ENCODE measurements at regions not wholly inside any gene's neighbourhood (a gene's known extent, or its start where the extent isn't known, plus 50 kb on each side); places are given as distances from the start of the nearest gene placed in this dataset.

- no peak for FAIRE-seq
These were observed 948.3 kb downstream of the SLITRK1 start for GRCh38 chr13:82934000-82934399.

- no peak for FAIRE-seq
These were observed 957.2 kb downstream of the SLITRK1 start for GRCh38 chr13:82925114-82925513.

- no peak for FAIRE-seq
These were observed 964.3 kb downstream of the SLITRK1 start for GRCh38 chr13:82917984-82918383.

- no peak for FAIRE-seq
These were observed 969.7 kb downstream of the SLITRK1 start for GRCh38 chr13:82912564-82912963.

- FAIRE-seq = no peak
These were observed 977.2 kb downstream of the SLITRK1 start for GRCh38 chr13:82905071-82905470.

GRCh38 chr13:82900453-82900852, 981.8 kb downstream of the SLITRK1 start:
- FAIRE-seq = no peak

GRCh38 chr13:82898586-82898985, 983.7 kb downstream of the SLITRK1 start:
- FAIRE-seq = no peak

- FAIRE-seq = no peak
These were observed 1002.4 kb downstream of the SLITRK1 start for GRCh38 chr13:82879921-82880320.

- no peak for FAIRE-seq
These were observed 1003.7 kb downstream of the SLITRK1 start for GRCh38 chr13:82878536-82878935.

GRCh38 chr13:82867284-82867683, 1015.0 kb downstream of the SLITRK1 start:
- FAIRE-seq = no peak

- FAIRE-seq = no peak
These were observed 1031.6 kb downstream of the SLITRK1 start for GRCh38 chr13:82850644-82851043.

GRCh38 chr13:82848766-82849165, 1033.5 kb downstream of the SLITRK1 start:
- no peak for FAIRE-seq

- no peak for FAIRE-seq
These were observed 1034.7 kb downstream of the SLITRK1 start for GRCh38 chr13:82847595-82847994.

GRCh38 chr13:82833923-82834322, 1048.4 kb downstream of the SLITRK1 start:
- no peak for FAIRE-seq

- no peak for FAIRE-seq
These were observed 1053.2 kb downstream of the SLITRK1 start for GRCh38 chr13:82829040-82829439.

GRCh38 chr13:82827724-82828123, 1054.5 kb downstream of the SLITRK1 start:
- FAIRE-seq = no peak

- FAIRE-seq = no peak
These were observed 1059.3 kb downstream of the SLITRK1 start for GRCh38 chr13:82822935-82823334.

- no peak for FAIRE-seq
These were observed 1065.1 kb downstream of the SLITRK1 start for GRCh38 chr13:82817133-82817532.

GRCh38 chr13:82815791-82816190, 1066.5 kb downstream of the SLITRK1 start:
- no peak for FAIRE-seq

GRCh38 chr13:82803341-82803740, 1078.9 kb downstream of the SLITRK1 start:
- FAIRE-seq = no peak

GRCh38 chr13:82802528-82802927, 1079.7 kb downstream of the SLITRK1 start:
- FAIRE-seq = no peak

- no peak for FAIRE-seq
These were observed 1081.9 kb downstream of the SLITRK1 start for GRCh38 chr13:82800391-82800790.

GRCh38 chr13:82797876-82798275, 1084.4 kb downstream of the SLITRK1 start:
- FAIRE-seq = no peak

GRCh38 chr13:82791035-82791434, 1091.2 kb downstream of the SLITRK1 start:
- FAIRE-seq = no peak

GRCh38 chr13:82772816-82773215, 1109.5 kb downstream of the SLITRK1 start:
- FAIRE-seq = no peak

- FAIRE-seq = no peak
These were observed 1115.4 kb downstream of the SLITRK1 start for GRCh38 chr13:82766732-82767321.

All from A204.1 (cell line).